ENCODE measurements at regions not wholly inside any gene's neighbourhood (a gene's known extent, or its start where the extent isn't known, plus 50 kb on each side); places are given as distances from the start of the nearest gene placed in this dataset.
"Not testable (repeated sequence)": the region's sequence is repeated elsewhere in the genome, so short reads cannot be mapped to it uniquely, and the experiment has no call there.

- TF ChIP-seq ZNF462 (CRISPR knock-in tag; IDR thresholded peaks at IDR 0.05) (no peak), NANOG (IDR thresholded peaks at IDR 0.05; ENCODE audit: borderline replicate concordance) (no peak), JUNB (IDR thresholded peaks at IDR 0.05; ENCODE audit: unreplicated experiment) (no peak), CREB1 (CRISPR knock-in tag; IDR thresholded peaks at IDR 0.05; ENCODE audit: low read depth) (no peak), CTCF (conservative IDR thresholded peaks at IDR 0.05; ENCODE audit: low read depth in 2 of 2) (no peak), EZH2phosphoT487 (IDR thresholded peaks at IDR 0.05; ENCODE audit: unreplicated experiment) (no peak)
- TF ChIP-seq, protein P1, sequence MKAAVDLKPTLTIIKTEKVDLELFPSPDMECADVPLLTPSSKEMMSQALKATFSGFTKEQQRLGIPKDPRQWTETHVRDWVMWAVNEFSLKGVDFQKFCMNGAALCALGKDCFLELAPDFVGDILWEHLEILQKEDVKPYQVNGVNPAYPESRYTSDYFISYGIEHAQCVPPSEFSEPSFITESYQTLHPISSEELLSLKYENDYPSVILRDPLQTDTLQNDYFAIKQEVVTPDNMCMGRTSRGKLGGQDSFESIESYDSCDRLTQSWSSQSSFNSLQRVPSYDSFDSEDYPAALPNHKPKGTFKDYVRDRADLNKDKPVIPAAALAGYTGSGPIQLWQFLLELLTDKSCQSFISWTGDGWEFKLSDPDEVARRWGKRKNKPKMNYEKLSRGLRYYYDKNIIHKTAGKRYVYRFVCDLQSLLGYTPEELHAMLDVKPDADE (IDR thresholded peaks at IDR 0.05) = no peak
Observed at GRCh38 chr9:87387351-87388011, 110.2 kb upstream of the DAPK1 start (continued).

DNA sequence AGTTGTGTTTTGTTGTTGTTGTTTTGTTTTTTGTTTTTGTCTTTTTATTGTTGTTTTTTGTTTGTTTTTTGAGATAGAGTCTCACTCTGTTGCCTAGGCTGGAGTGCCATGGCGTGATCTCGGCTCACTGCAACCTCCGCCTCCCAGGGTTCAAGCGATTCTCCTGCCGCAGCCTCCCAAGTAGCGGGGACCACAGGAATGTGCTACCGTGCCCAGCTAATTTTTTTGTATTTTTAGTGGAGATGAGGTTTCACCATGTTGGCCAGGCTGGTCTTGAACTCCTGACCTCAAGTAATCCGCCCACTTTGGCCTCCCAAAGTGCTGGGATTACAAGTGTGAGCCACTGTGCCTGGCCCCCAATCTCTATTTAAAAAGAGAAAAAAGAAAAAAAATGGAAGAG lies 109.0 kb upstream of the DAPK1 start:
- peaks cover 26% of the 10 kb centered on the region for H3K4me1 Mint-ChIP-seq
- H3K79me2 ChIP-seq (replicated peaks; ENCODE audit: insufficient read depth); H4K20me1 ChIP-seq (replicated peaks; ENCODE audit: insufficient read depth); H3F3A ChIP-seq (replicated peaks; ENCODE audit: low read depth); H3K4me2 ChIP-seq; H2AFZ ChIP-seq; H3K4me3 ChIP-seq; H3K36me3 ChIP-seq (ENCODE audit: insufficient read depth); H3K4me3 Mint-ChIP-seq; H3K27me3 Mint-ChIP-seq (ENCODE audit: insufficient read depth, low read depth, poor library complexity); ATAC-seq; H3K9me2 ChIP-seq (ENCODE audit: insufficient read depth); H3K27ac ChIP-seq (ENCODE audit: low read depth); H3K9me3 Mint-ChIP-seq; H3K36me3 Mint-ChIP-seq (ENCODE audit: low read depth); H3K27ac Mint-ChIP-seq; DNase-seq (ENCODE audit: low spot score); H3K27me3 ChIP-seq (ENCODE audit: insufficient read depth): not testable (repeated sequence)
- H3K4me1 ChIP-seq (ENCODE audit: insufficient read depth) = peaks cover 26% of the 10 kb centered on the region
